ENCODE measurements at regions not wholly inside any gene's neighbourhood (a gene's known extent, or its start where the extent isn't known, plus 50 kb on each side); places are given as distances from the start of the nearest gene placed in this dataset.

DNA sequence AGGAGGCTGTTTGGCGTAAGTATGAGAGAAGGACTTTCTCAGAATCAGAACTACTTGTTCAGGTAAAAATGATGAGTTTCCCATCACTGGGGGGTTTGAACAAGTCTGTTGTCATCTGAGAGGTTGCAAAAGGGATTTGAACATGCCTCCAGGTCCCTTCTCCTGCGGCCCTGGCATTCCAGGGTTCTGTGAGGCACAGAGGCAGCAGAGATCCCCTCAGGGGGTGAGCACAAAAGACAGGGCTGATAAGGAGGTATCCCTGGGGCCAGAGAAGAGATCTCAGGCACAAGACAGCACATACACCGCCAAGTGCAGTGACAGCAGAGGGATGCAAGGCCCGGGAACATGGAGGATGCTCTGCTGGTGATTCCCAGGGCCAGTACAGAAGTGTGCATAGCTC is 275.8 kb upstream of the TSHZ3 start:
- Histone ChIP-seq H3K27ac (ENCODE audit: low read depth, low read length) (no peak overlapping the region), H3K27me3 (ENCODE audit: control insufficient read depth, insufficient read depth, low read length) (no peaks in the 10 kb centered on the region), H3K9me3 (ENCODE audit: control insufficient read depth, insufficient read depth, low read length) (no peaks in the 10 kb centered on the region), H3K4me3 (ENCODE audit: low read depth, low read length) (no peak overlapping the region)
- ChIA-PET CTCF (no interaction called here), POLR2A (no interaction called here)
- no peak for DNase-seq (ENCODE audit: low read depth, low spot score)
- no peak for TF ChIP-seq CTCF (IDR thresholded peaks at IDR 0.05; ENCODE audit: low read depth, low read length)

- no peak for DNase-seq (ENCODE audit: low read depth, low spot score)
- H3K27me3 ChIP-seq (ENCODE audit: control insufficient read depth, insufficient read depth, low read length): no peaks in the 10 kb centered on the region
- ChIA-PET POLR2A (no interaction called here), CTCF (no interaction called here)
- H3K4me3 ChIP-seq (ENCODE audit: low read depth, low read length): no peak overlapping the region
- TF ChIP-seq CTCF (IDR thresholded peaks at IDR 0.05; ENCODE audit: low read depth, low read length): no peak
- no peak overlapping the region for H3K27ac ChIP-seq (ENCODE audit: low read depth, low read length)
- H3K9me3 ChIP-seq (ENCODE audit: control insufficient read depth, insufficient read depth, low read length): no peaks in the 10 kb centered on the region
These were observed 276.3 kb upstream of the TSHZ3 start for GRCh38 chr19:31625575-31625974.

DNA sequence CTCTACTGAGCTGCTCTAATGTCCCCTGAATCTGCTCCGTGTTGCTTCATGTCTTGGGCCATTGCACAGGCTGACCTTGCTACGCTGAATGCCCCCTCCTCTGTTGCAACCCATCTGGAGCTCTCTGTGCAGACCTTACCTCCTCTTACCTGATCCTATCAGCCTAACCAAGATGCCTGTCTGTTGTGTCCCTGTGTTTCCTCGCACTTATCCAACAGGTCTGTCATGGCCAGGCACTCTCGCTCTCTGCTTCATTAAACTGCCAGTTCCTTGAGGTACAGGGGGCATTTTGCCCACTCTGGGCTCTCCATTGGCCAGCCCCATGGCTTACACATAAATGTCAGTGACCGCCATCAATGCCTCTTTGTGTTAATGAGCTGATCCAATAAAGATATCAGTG is 277.7 kb upstream of the TSHZ3 start:
- DNase-seq (ENCODE audit: low read depth, low spot score): no peak
- POLR2A ChIA-PET: no interaction called here
- Histone ChIP-seq H3K9me3 (ENCODE audit: control insufficient read depth, insufficient read depth, low read length) (no peaks in the 10 kb centered on the region; the same call in 1 of the 2 replicates), H3K4me3 (ENCODE audit: low read depth, low read length) (no peak overlapping the region), H3K27ac (ENCODE audit: low read depth, low read length) (no peak overlapping the region), H3K27me3 (ENCODE audit: control insufficient read depth, insufficient read depth, low read length) (no peaks in the 10 kb centered on the region)
- CTCF ChIA-PET: interaction anchor here (1.4 kb wide), 1 partner anchor 11 kb away, joined by 3 read pairs; no protein-coding TSS in a partner anchor
- no peak for TF ChIP-seq CTCF (IDR thresholded peaks at IDR 0.05; ENCODE audit: low read depth, low read length)

DNA sequence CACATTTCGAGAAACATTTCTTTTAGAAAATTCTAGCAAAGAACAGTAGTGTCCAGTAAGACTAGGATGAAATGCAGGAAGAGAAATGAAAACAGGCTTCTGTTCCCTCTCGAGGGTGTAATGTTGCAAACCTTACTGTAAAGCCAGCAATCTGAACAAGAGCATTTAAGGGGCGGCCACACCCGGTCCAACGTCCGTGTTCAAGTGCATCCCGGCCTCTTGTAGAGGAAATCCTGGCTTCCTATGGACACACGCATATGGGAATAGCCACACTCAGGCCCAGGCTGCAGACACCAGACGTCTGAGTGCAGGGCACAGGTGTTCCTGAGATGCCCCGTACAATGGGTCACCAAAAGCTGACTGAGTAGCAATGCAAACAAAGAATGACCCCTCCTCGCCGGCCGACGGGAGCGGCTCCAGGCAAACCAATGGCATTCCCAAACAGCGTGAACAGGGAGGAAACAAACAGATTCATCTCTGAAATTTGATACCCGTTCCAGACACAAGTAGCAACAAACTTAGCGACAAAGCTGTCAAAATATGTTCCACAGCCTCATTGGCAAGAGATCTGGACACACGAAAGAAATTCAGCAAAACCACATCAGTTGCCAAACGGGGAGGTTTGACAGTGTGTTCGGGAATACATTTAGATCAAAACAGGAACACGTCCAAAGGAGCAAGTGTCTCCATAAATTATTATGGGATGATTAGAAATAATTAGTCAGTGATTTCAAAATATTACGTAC is 278.6 kb upstream of the TSHZ3 start:
- no peak for TF ChIP-seq CTCF (IDR thresholded peaks at IDR 0.05; ENCODE audit: low read depth, low read length)
- ChIA-PET POLR2A (no interaction called here), CTCF (interaction anchor here (1.4 kb wide), 1 partner anchor 10 kb away, joined by 3 read pairs; no protein-coding TSS in a partner anchor)
- no peaks in the 10 kb centered on the region; the same call in 1 of the 2 replicates for H3K9me3 ChIP-seq (ENCODE audit: control insufficient read depth, insufficient read depth, low read length)
- H3K27ac ChIP-seq (ENCODE audit: low read depth, low read length): no peak overlapping the region
- H3K4me3 ChIP-seq (ENCODE audit: low read depth, low read length): no peak overlapping the region
- no peaks in the 10 kb centered on the region for H3K27me3 ChIP-seq (ENCODE audit: control insufficient read depth, insufficient read depth, low read length)
- no peak for DNase-seq (ENCODE audit: low read depth, low spot score)

DNA sequence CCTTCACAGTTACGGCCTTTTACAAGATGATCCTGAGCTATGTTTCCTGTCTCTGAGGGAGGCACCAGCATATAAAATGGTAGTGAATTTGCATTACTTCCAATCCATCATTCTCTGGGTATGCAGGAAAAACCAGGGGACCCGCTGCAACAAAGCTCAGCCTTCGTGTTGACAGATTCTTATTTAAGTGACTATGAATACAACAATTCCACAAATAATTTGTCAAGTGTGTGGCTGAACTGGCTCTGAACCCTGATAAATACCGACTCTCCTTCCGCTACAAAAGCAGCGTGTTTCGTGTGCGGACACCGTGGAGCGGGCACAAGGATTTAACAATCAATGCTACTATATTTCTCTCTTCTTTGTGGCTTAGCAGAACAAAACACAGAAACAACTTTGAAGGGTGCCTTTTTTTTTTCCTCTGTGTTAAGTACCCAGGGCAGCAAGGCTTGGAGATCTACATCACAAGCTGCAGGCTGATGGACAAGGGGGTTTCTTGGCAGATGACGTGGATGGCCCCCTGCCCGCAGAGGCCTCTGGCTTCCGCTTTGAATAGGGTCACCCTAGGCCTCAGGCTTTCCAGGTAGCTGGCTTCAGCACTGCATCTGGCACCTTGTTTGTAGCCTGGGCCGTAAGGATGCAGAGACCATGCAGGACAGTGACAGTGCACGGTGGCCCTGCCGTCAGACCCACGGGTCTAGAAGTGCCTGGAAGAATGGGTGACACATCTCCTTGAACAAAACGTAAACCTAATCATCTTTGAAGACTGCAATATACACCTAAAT is 280.5 kb upstream of the TSHZ3 start:
- peak overlapping the region; percentile 11 for H3K27ac ChIP-seq (ENCODE audit: low read depth, low read length)
- no peaks in the 10 kb centered on the region for H3K27me3 ChIP-seq (ENCODE audit: control insufficient read depth, insufficient read depth, low read length)
- no peaks in the 10 kb centered on the region; the same call in 1 of the 2 replicates for H3K9me3 ChIP-seq (ENCODE audit: control insufficient read depth, insufficient read depth, low read length)
- no peak overlapping the region for H3K4me3 ChIP-seq (ENCODE audit: low read depth, low read length)
- no peak for TF ChIP-seq CTCF (IDR thresholded peaks at IDR 0.05; ENCODE audit: low read depth, low read length)
- ChIA-PET POLR2A (no interaction called here), CTCF (no interaction called here)
- no peak for DNase-seq (ENCODE audit: low read depth, low spot score)

Data from AG04450 (cell line).